ENCODE measurements at regions not wholly inside any gene's neighbourhood (a gene's known extent, or its start where the extent isn't known, plus 50 kb on each side); places are given as distances from the start of the nearest gene placed in this dataset.
"Not testable (repeated sequence)": the region's sequence is repeated elsewhere in the genome, so short reads cannot be mapped to it uniquely, and the experiment has no call there.

GRCh38 chr1:229167318-229167717, 103.6 kb upstream of the RAB4A start:
- DNase-seq (ENCODE audit: low read depth), result no peak

DNA sequence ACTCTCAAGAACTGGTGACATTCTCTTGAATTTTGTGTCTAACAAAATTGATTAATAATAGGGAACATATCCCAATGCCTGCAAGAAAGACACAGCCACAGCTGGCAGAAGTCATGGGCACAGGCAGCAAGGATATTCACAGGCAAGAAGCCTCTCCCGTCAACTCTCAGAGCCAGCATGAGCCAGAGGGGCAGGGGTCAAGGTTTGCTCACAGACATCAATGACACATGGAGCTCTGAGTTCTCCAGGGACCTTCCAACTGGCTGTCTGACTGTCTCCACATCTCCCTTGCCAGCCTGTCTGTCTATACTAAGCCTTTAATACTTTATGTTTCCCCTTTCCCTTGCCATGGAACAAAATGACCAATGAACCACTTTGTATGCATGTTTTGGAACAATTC, 101.5 kb upstream of the RAB4A start:
- no peak for DNase-seq (ENCODE audit: low read depth)

DNA sequence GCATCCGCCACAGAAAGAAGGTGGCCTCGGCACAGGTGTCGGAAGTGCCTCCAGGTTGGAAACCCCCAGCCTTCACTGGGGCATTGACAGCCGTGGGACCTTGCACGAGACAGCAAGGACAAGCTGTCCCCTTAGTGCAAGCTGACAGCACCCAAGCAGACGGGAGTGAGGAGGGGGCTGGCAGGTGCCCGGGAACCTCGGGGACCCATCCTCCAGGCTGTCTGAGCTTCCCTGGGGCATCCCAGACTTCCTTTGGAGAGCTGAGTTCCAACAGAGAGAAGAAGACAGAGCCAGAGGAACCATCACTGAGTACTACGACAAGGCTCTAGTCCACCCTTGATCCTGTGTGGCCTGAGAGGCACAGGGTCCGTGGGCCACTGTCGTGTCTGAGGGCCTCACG, 100.6 kb upstream of the RAB4A start:
- no peak for DNase-seq (ENCODE audit: low read depth)

GRCh38 chr1:229170778-229171505, 100.0 kb upstream of the RAB4A start:
- DNase-seq (ENCODE audit: low read depth), result no peak

GRCh38 chr1:229171934-229172333, 99.0 kb upstream of the RAB4A start:
- no peak for DNase-seq (ENCODE audit: low read depth)

- DNase-seq (ENCODE audit: low read depth), result not testable (repeated sequence)
These were observed 97.1 kb upstream of the RAB4A start for GRCh38 chr1:229173491-229174476.

GRCh38 chr1:229175297-229175696, 95.6 kb upstream of the RAB4A start:
- not testable (repeated sequence) for DNase-seq (ENCODE audit: low read depth)

DNA sequence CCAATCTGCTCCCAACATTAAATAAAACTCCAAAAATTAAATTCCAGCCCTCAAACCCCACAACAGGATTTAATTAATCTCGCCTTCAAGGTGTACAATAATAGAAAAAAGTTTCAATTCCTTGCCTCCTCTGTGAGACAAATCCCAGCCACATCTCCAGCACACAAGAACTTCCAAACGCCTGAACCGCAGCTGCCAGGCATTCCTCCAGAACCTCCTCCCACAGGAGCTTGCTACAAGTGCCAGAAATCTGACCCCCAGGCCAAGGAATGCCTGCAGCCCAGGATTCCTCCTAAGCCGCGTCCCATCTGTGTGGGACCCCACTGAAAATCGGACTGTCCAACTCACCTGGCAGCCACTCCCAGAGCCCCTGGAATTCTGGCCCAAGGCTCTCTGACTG, 94.5 kb upstream of the RAB4A start:
- not testable (repeated sequence) for DNase-seq (ENCODE audit: low read depth)

GRCh38 chr1:229180161-229180560, 90.8 kb upstream of the RAB4A start:
- DNase-seq (ENCODE audit: low read depth), result no peak

- no peak for DNase-seq (ENCODE audit: low read depth)
These were observed 89.5 kb upstream of the RAB4A start for GRCh38 chr1:229181419-229181818.

GRCh38 chr1:229183588-229183987, 87.3 kb upstream of the RAB4A start:
- no peak for DNase-seq (ENCODE audit: low read depth)

- no peak for DNase-seq (ENCODE audit: low read depth)
These were observed 86.8 kb upstream of the RAB4A start for GRCh38 chr1:229184066-229184465.

GRCh38 chr1:229185963-229186362, 84.9 kb upstream of the RAB4A start:
- no peak for DNase-seq (ENCODE audit: low read depth)

GRCh38 chr1:229186373-229187056, 84.4 kb upstream of the RAB4A start:
- DNase-seq (ENCODE audit: low read depth), result no peak

- DNase-seq (ENCODE audit: low read depth), result no peak
These were observed 80.8 kb upstream of the RAB4A start for GRCh38 chr1:229190057-229190575.

- peak; percentile 34 for DNase-seq (ENCODE audit: low read depth)
These were observed 79.7 kb upstream of the RAB4A start for GRCh38 chr1:229191066-229191674.

DNA sequence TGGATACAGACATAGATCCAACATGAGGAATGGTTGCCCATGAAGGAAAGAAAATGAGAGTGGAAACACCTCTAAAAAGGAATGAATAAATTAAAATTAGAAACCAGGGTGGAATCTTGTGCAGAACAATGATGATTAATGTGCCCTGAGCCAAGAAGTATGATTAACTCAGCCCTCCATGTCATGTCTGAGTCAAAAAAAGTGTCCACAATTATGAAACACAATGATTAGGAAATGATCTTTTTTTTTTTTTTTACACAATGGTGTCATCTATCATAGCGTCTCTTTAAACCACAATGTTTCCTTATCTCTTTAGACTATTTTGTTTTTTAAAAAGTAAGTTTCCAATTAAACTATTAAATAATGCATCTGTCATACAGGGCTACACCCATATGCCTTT, 78.9 kb upstream of the RAB4A start:
- peak; percentile 57 for DNase-seq (ENCODE audit: low read depth)

- no peak for DNase-seq (ENCODE audit: low read depth)
These were observed 78.1 kb upstream of the RAB4A start for GRCh38 chr1:229192853-229193252.

DNA sequence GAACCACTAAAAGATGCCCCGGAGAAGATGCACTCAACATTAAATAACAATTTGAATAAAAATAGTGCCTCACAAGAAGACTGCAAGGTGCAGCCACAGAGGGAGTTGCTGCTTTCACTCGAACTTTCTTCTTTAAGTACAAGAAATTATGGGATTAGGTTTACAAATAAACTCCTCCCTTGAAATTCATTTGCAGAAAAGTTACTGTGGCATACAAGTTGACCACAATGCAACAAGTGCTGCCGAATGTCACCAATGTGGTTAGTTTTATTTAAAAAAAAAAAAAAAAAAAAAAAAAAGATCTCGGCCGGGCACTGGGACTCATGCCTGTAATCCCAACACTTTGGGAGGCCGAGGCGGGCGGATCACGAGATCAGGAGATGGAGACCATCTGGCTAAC, 76.8 kb upstream of the RAB4A start:
- DNase-seq (ENCODE audit: low read depth), result no peak

- no peak for DNase-seq (ENCODE audit: low read depth)
These were observed 75.7 kb upstream of the RAB4A start for GRCh38 chr1:229195246-229195645.
